Hepatocyte (in vitro differentiated cells): ENCODE measurements at regions not wholly inside any gene's neighbourhood (a gene's known extent, or its start where the extent isn't known, plus 50 kb on each side); places are given as distances from the start of the nearest gene placed in this dataset.

ENCODE experiments used
- DNase-seq: peaks from one replicate; pipeline ENCODE4 v3.0.0-alpha.2; 2016; ENCODE audit warnings: low spot score
- H2AFZ ChIP-seq: fragments of 200-600 bp; sonication (generic); 2 replicates; pipeline ENCODE4 v1.6.0; 2016; ENCODE audit warnings: antibody characterized with exemption, mild to moderate bottlenecking
- H3K27ac ChIP-seq: fragments of 200-600 bp; sonication (generic); 2 replicates; pipeline ENCODE4 v1.5.1; 2016; ENCODE audit warnings: mild to moderate bottlenecking
- H3K27me3 ChIP-seq: fragments of 200-600 bp; sonication (generic); 2 replicates; pipeline ENCODE4 v1.6.1; 2016
- H3K36me3 ChIP-seq: fragments of 200-600 bp; sonication (generic); replicated peaks from 2 replicates; pipeline ENCODE4 v1.5.1; 2016; ENCODE audit warnings: low read depth; ENCODE audit not compliant: insufficient read depth
- H3K4me1 ChIP-seq: fragments of 200-600 bp; sonication (generic); 2 replicates; pipeline ENCODE4 v1.5.1; 2016; ENCODE audit warnings: mild to moderate bottlenecking, moderate library complexity; ENCODE audit not compliant: insufficient read depth
- H3K4me2 ChIP-seq: fragments of 200-600 bp; sonication (generic); 2 replicates; pipeline ENCODE4 v1.6.0; 2016
- H3K4me3 ChIP-seq: fragments of 200-600 bp; sonication (generic); 2 replicates; pipeline ENCODE4 v1.5.1; 2016; ENCODE audit warnings: mild to moderate bottlenecking
- H3K79me2 ChIP-seq: fragments of 200-600 bp; sonication (generic); 2 replicates; pipeline ENCODE4 v1.6.0; 2017; ENCODE audit warnings: mild to moderate bottlenecking
- H3K9me2 ChIP-seq: fragments of 200-600 bp; sonication (generic); replicated peaks from 2 replicates; pipeline ENCODE4 v1.6.0; 2017; ENCODE audit warnings: mild to moderate bottlenecking; ENCODE audit not compliant: insufficient read depth
- H3K9me3 ChIP-seq: fragments of 200-600 bp; sonication (generic); 2 replicates; pipeline ENCODE4 v1.5.1; 2016; ENCODE audit warnings: low read depth, mild to moderate bottlenecking
- H4K20me1 ChIP-seq: fragments of 200-600 bp; sonication (generic); 2 replicates; pipeline ENCODE4 v1.6.0; 2016; ENCODE audit warnings: mild to moderate bottlenecking; ENCODE audit not compliant: insufficient read depth, poor library complexity, severe bottlenecking
- EZH2 ChIP-seq: fragments of 200-600 bp; sonication (generic); IDR thresholded peaks from 2 replicates; pipeline ENCODE4 v1.6.1; 2016; ENCODE audit warnings: antibody characterized with exemption, mild to moderate bottlenecking, borderline replicate concordance
- EZH2phosphoT487 ChIP-seq: fragments of 200-600 bp; sonication (generic); IDR thresholded peaks from one replicate; pipeline ENCODE4 v1.6.1; 2018; ENCODE audit warnings: antibody characterized with exemption, mild to moderate bottlenecking, low read depth, moderate library complexity; ENCODE audit not compliant: unreplicated experiment, severe bottlenecking
- WGBS: methylation state at CpG from one replicate; pipeline ENCODE4 v1.1.6; 2016; ENCODE audit warnings: low lambda C conversion rate; ENCODE audit errors: missing lambda C conversion rate; 5-methylcytosine and 5-hydroxymethylcytosine counted together
- TF ChIP-seq, protein P1 (sequence below): fragments of 200-600 bp; sonication (generic); IDR thresholded peaks from 2 replicates; pipeline ENCODE4 v1.5.1; 2016; ENCODE audit warnings: antibody characterized with exemption, mild to moderate bottlenecking; ENCODE audit not compliant: poor library complexity

DNA sequence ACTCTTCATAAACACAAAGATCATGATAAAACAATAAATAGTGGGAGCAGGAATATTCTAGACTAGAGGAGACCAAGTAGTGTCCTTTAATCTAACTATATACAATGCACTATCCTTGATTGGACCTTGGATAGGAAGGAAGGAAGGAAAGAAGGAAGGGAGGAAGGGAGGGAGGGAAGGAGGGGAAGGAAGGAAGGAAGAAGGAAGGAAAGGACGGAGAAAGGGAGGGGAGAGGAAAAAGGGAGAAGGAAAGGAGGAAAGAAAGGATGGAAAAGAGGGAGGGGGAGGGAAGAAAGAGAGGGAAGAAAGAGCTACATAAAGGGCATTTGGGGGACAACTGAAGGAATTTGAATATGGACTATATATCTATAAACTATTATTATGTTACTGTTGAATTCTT is 95.0 kb upstream of the SMARCAD1 start:
- H2AFZ ChIP-seq, result no peak overlapping the region
- H3K27ac ChIP-seq, result no peak overlapping the region
- H3K4me1 ChIP-seq, result no peaks in the 10 kb centered on the region
- H3K4me2 ChIP-seq, result no peak overlapping the region
- TF ChIP-seq EZH2phosphoT487, result no peak
- TF ChIP-seq, protein P1, sequence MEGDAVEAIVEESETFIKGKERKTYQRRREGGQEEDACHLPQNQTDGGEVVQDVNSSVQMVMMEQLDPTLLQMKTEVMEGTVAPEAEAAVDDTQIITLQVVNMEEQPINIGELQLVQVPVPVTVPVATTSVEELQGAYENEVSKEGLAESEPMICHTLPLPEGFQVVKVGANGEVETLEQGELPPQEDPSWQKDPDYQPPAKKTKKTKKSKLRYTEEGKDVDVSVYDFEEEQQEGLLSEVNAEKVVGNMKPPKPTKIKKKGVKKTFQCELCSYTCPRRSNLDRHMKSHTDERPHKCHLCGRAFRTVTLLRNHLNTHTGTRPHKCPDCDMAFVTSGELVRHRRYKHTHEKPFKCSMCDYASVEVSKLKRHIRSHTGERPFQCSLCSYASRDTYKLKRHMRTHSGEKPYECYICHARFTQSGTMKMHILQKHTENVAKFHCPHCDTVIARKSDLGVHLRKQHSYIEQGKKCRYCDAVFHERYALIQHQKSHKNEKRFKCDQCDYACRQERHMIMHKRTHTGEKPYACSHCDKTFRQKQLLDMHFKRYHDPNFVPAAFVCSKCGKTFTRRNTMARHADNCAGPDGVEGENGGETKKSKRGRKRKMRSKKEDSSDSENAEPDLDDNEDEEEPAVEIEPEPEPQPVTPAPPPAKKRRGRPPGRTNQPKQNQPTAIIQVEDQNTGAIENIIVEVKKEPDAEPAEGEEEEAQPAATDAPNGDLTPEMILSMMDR, result no peak
- no peak for TF ChIP-seq EZH2
- no peak for DNase-seq
- 70% methylated on average over 1 of the region's 1 CpG for WGBS
- H3K4me3 ChIP-seq, result no peak overlapping the region
- H3K79me2 ChIP-seq, result no peaks in the 10 kb centered on the region
- H3K27me3 ChIP-seq, result no peaks in the 10 kb centered on the region
- no peaks in the 10 kb centered on the region for H4K20me1 ChIP-seq
- H3K36me3 ChIP-seq, result no peaks in the 10 kb centered on the region
- H3K9me2 ChIP-seq, result no peaks in the 10 kb centered on the region
- H3K9me3 ChIP-seq, result no peaks in the 10 kb centered on the region

DNA sequence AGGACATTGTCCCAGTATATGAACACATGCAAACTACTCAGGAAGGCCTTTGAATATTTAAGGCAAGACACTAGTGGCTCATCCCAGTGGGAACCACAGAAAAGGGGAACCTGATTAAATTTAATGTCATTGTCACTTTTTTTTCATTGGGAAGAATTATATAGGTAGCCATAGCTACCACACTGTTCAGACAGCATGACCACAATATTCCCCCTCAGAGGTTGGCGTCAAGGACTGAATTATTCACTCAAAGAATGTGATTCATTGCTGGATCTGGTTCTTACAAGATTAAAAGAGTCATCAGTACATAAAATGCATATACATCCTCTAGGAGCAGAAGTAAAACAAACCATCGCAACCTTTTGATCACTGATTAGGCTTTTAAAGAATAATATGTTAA is 92.0 kb upstream of the SMARCAD1 start:
- H3K4me1 ChIP-seq, result no peaks in the 10 kb centered on the region
- no peaks in the 10 kb centered on the region for H3K27me3 ChIP-seq
- H3K79me2 ChIP-seq, result no peaks in the 10 kb centered on the region
- no peak overlapping the region for H3K4me3 ChIP-seq
- no peak overlapping the region for H3K4me2 ChIP-seq
- H3K27ac ChIP-seq, result no peak overlapping the region
- H3K9me3 ChIP-seq, result no peaks in the 10 kb centered on the region
- no peaks in the 10 kb centered on the region for H3K36me3 ChIP-seq
- H3K9me2 ChIP-seq, result no peaks in the 10 kb centered on the region
- no peak for DNase-seq
- H4K20me1 ChIP-seq, result no peaks in the 10 kb centered on the region
- H2AFZ ChIP-seq, result no peak overlapping the region
- TF ChIP-seq, protein P1, result no peak
- TF ChIP-seq EZH2 (no peak), EZH2phosphoT487 (no peak)
- 89% methylated on average over 2 of the region's 2 CpGs for WGBS

- Histone ChIP-seq H3K79me2 (no peaks in the 10 kb centered on the region), H3K9me2 (no peaks in the 10 kb centered on the region), H4K20me1 (no peaks in the 10 kb centered on the region), H3K4me1 (no peaks in the 10 kb centered on the region), H3K9me3 (no peaks in the 10 kb centered on the region), H3K4me2 (no peak overlapping the region), H3K4me3 (no peak overlapping the region), H3K27ac (no peak overlapping the region), H3K27me3 (no peaks in the 10 kb centered on the region), H3K36me3 (no peaks in the 10 kb centered on the region), H2AFZ (no peak overlapping the region)
- DNase-seq, result no peak
- WGBS, result 86% methylated on average over 2 of the region's 2 CpGs
- TF ChIP-seq EZH2 (no peak), EZH2phosphoT487 (no peak)
- TF ChIP-seq, protein P1, result no peak
These were observed 90.8 kb upstream of the SMARCAD1 start for GRCh38 chr4:94116842-94117241.

GRCh38 chr4:94126669-94127068 is 81.0 kb upstream of the SMARCAD1 start:
- WGBS, result 39% methylated on average over 4 of the region's 4 CpGs
- H4K20me1 ChIP-seq, result no peaks in the 10 kb centered on the region
- no peak for TF ChIP-seq EZH2
- no peak for TF ChIP-seq EZH2phosphoT487
- TF ChIP-seq, protein P1, result peak; percentile 61
- H3K36me3 ChIP-seq, result no peaks in the 10 kb centered on the region
- no peak overlapping the region for H2AFZ ChIP-seq
- peak; percentile 16 for DNase-seq
- H3K4me2 ChIP-seq, result no peak overlapping the region
- H3K9me3 ChIP-seq, result no peaks in the 10 kb centered on the region
- no peaks in the 10 kb centered on the region for H3K4me1 ChIP-seq
- no peak overlapping the region for H3K27ac ChIP-seq
- peaks cover 2% of the 10 kb centered on the region for H3K27me3 ChIP-seq
- H3K4me3 ChIP-seq, result no peak overlapping the region
- H3K9me2 ChIP-seq, result no peaks in the 10 kb centered on the region
- H3K79me2 ChIP-seq, result no peaks in the 10 kb centered on the region
